Kidney (tissue), 13 donors: ENCODE measurements at regions not wholly inside any gene's neighbourhood (a gene's known extent, or its start where the extent isn't known, plus 50 kb on each side); places are given as distances from the start of the nearest gene placed in this dataset.

Experiments used
- DNase-seq, 5 donors: peaks; one replicate each; pipeline ENCODE4 v3.0.0-alpha.2; 2013 to 2020
- FAIRE-seq: peaks from 2 replicates; lab custom pipeline; 2012; peaks lifted over from hg19 to GRCh38; lab: Jason Lieb, UNC
- H3K27ac ChIP-seq, 2 donors: one replicate each; pipeline ENCODE4 v1.7.0; 2013; ENCODE audit warnings: low read depth in 2 of 2, low read length in 2 of 2, inconsistent platforms in 1 of 2
- H3K27me3 ChIP-seq: one replicate; pipeline ENCODE4 v1.7.1; 2013; ENCODE audit warnings: low read length, inconsistent platforms; ENCODE audit not compliant: control insufficient read depth, insufficient read depth
- H3K36me3 ChIP-seq, 3 donors: one replicate each; pipeline versions ENCODE4 v1.7.0 to v1.7.1; 2013; ENCODE audit warnings: low read length in 3 of 3, control low read depth in 1 of 3, inconsistent platforms in 1 of 3; ENCODE audit not compliant: insufficient read depth in 3 of 3, control insufficient read depth in 2 of 3
- H3K4me1 ChIP-seq, 3 donors: one replicate each; pipeline versions ENCODE4 v1.7.0 to v1.7.1; 2013; ENCODE audit warnings: low read length in 3 of 3, inconsistent platforms in 1 of 3, low read depth in 1 of 3; ENCODE audit not compliant: control insufficient read depth in 2 of 3, insufficient read depth in 2 of 3
- H3K4me3 ChIP-seq, 3 donors: one replicate each; pipeline versions ENCODE4 v1.7.0 to v1.8.1; 2013; ENCODE audit warnings: low read length in 3 of 3, control low read depth in 1 of 3, inconsistent platforms in 1 of 3
- H3K9ac ChIP-seq, 3 donors: one replicate each; pipeline versions ENCODE4 v1.7.0 to v1.7.1; 2013; ENCODE audit warnings: low read length in 3 of 3, control low read depth in 1 of 3, inconsistent platforms in 1 of 3
- H3K9me3 ChIP-seq, 3 donors: one replicate each; pipeline versions ENCODE4 v1.7.0 to v1.7.1; 2013; ENCODE audit warnings: low read length in 3 of 3, control low read depth in 1 of 3, inconsistent platforms in 1 of 3; ENCODE audit not compliant: control insufficient read depth in 2 of 3, insufficient read depth in 1 of 3
- CTCF ChIP-seq: IDR thresholded peaks from 3 replicates; pipeline ENCODE4 v1.5.1; 2012; ENCODE audit warnings: mild to moderate bottlenecking, moderate library complexity, borderline replicate concordance; ENCODE audit not compliant: insufficient read depth; ENCODE audit errors: extremely low read depth
- intact Hi-C: fragments of 100-400 bp; cut with DNase I; formaldehyde crosslinking; loops from one replicate; pipeline ENCODE4 v1.11.1; 2022
- donor health status: control.
- donor health status: control.
- donor health status: control.
- donor health status: control.
- donor health status: control.
- donor health status: DM: yes; HTN: yes; CAD: no.
- donor health status: Normal renal cell carcinoma (clear cell type).

GRCh38 chr2:13135369-13135768, 418.6 kb downstream of the TRIB2 start:
- Histone ChIP-seq H3K27me3 (no peaks in the 10 kb centered on the region), H3K9me3 (no peaks in the 10 kb centered on the region), H3K27ac (no peak overlapping the region), H3K4me1 (no peaks in the 10 kb centered on the region), H3K36me3 (no peaks in the 10 kb centered on the region), H3K4me3 (no peak overlapping the region), H3K9ac (no peak overlapping the region)
- DNase-seq (no peak), FAIRE-seq (no peak)
- TF ChIP-seq CTCF: no peak
- intact Hi-C loops: no loop called here

- no peak overlapping the region for H3K4me3 ChIP-seq
- DNase-seq (no peak), FAIRE-seq (no peak)
- no peak overlapping the region for H3K9ac ChIP-seq
- no peaks in the 10 kb centered on the region for H3K36me3 ChIP-seq
- TF ChIP-seq CTCF: no peak
- no peak overlapping the region for H3K27ac ChIP-seq
- no peaks in the 10 kb centered on the region for H3K27me3 ChIP-seq
- H3K4me1 ChIP-seq: no peaks in the 10 kb centered on the region
- intact Hi-C loops: no loop called here
- H3K9me3 ChIP-seq: no peaks in the 10 kb centered on the region
Observed at GRCh38 chr2:13135856-13136255, 419.1 kb downstream of the TRIB2 start.

- intact Hi-C loops: no loop called here
- Histone ChIP-seq H3K9ac (no peak overlapping the region), H3K4me3 (no peak overlapping the region), H3K36me3 (no peaks in the 10 kb centered on the region), H3K9me3 (no peaks in the 10 kb centered on the region), H3K4me1 (no peaks in the 10 kb centered on the region), H3K27ac (no peak overlapping the region), H3K27me3 (no peaks in the 10 kb centered on the region)
- TF ChIP-seq CTCF: no peak
- FAIRE-seq (no peak), DNase-seq (no peak)
Observed at GRCh38 chr2:13137679-13138078, 420.9 kb downstream of the TRIB2 start.

GRCh38 chr2:13141315-13141714, 424.6 kb downstream of the TRIB2 start:
- Histone ChIP-seq H3K9me3 (no peaks in the 10 kb centered on the region), H3K27me3 (no peaks in the 10 kb centered on the region), H3K4me1 (no peaks in the 10 kb centered on the region), H3K9ac (no peak overlapping the region), H3K4me3 (no peak overlapping the region), H3K27ac (no peak overlapping the region), H3K36me3 (no peaks in the 10 kb centered on the region)
- DNase-seq (no peak), FAIRE-seq (no peak)
- intact Hi-C loops: no loop called here
- no peak for TF ChIP-seq CTCF
